NCI-H2107 treated with DMSO at 0.1 percent for 48 hours (cell line): ENCODE measurements at regions not wholly inside any gene's neighbourhood (a gene's known extent, or its start where the extent isn't known, plus 50 kb on each side); places are given as distances from the start of the nearest gene placed in this dataset.

Source experiments
- DNase-seq: peaks from one replicate; lab custom pipeline; 2025; ENCODE audit not compliant: unreplicated experiment; lab: John Stamatoyannopoulos, UW

GRCh38 chr5:172569861-172570558, 71.1 kb upstream of the NEURL1B start:
- no peak for DNase-seq

- no peak for DNase-seq
Measured at GRCh38 chr5:172568308-172568910, 72.7 kb upstream of the NEURL1B start.

GRCh38 chr5:172567843-172568242, 73.2 kb upstream of the NEURL1B start:
- no peak for DNase-seq

GRCh38 chr5:172567294-172567693, 73.8 kb upstream of the NEURL1B start:
- no peak for DNase-seq

DNA sequence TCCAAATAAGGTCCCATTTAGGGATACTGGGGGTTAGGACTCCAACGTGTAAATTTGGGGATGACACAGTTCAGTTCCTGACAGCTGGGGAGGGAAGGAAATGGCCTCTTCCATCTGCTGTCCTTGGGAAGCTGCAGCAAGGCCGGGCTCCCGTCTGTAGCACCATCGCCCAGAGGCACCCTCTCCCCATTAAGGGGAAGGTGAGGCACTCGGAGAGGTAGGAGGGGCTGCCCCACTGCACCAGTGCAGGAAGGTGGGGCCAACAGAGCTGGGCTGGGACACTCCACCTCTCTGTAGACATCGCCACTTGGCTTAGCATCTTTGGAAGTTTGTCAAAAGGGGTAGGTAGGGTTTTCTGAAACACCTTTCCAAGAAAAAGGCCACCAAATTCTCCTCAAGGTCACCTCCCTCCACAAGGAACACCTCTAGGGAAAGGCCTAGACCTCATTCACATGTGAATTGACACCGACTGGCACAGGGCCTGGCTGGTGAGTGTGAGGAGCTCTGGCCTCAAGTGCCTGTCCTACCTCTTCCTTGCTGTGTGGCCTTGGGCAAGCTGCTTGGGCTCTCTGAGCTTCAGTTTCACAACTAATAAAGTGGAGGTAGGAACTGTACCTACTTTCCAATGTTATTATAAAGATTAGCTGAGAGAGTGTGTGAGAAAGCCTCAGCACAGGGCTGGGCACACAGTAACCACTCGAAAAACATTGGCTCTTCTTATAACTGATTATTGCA, 75.0 kb upstream of the NEURL1B start:
- DNase-seq, result no peak

GRCh38 chr5:172565455-172565854, 75.6 kb upstream of the NEURL1B start:
- DNase-seq, result no peak

GRCh38 chr5:172564883-172565282, 76.2 kb upstream of the NEURL1B start:
- DNase-seq, result no peak

DNA sequence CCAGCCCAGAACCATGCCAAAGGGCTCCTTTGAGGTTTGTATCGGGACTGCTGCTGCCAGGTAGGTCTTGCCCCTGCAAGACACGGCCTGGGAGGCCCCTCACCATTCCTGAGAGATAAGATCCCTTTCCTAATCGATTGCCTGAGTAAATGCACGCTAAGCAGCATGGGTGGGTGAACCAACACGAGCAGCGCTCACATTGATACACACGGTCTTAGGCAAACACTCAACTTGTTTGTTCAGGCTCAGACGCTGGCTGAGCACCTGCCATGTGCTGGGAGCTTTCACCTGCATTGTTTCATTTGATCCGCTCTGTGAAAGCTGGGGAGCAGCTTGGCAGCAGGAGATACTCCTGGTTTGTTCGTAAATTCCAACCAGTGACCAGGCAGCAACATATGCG, 76.9 kb upstream of the NEURL1B start:
- peak; percentile 84 for DNase-seq

- DNase-seq, result no peak
Measured at GRCh38 chr5:172562443-172562842, 78.6 kb upstream of the NEURL1B start.

DNA sequence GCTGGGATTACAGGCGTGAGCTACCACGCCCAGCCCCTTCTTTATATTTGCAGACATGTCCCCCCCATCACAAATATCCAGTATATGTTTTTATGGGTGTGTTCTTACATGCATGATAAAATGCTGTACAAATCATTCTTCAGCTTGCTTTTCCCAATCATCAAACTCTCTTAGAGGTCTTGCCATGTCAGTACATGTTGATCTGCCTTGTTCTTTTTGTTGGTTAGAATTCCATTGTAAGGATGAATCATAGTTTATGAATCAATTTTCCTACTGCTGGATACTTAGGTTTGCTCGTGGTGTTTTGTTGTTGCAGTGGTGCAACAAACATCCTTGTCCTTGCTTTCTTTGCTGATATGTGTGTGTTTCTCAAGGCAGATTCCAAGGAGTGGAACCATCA, 79.9 kb upstream of the NEURL1B start:
- no peak for DNase-seq

GRCh38 chr5:172559004-172559932, 81.8 kb upstream of the NEURL1B start:
- no peak for DNase-seq

- DNase-seq, result no peak
Measured at GRCh38 chr5:172558076-172558976, 82.7 kb upstream of the NEURL1B start.

DNA sequence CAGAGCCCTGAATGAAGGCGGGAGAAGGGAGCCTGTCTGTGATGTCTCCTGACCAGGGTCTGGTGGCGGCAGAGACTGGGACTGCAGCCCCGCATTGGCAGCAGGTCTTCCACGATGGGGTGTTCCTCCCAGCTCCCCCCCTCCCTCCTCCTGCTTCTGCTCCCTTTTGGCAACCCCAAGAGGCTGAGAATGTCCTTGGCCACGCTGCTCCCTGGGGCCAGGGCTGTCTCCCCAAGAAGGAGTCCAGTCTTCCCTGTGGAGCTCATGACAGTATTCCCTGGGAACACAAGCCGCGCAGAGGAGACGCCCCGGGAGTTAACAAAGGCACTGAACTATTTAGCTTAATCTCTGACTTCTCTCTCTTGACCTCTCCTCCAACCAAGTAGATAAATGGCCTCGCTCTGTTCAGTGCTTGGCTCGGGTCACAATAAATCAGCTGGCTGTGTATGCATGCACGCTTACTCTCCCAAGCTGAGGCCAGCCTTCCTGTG, 84.0 kb upstream of the NEURL1B start:
- DNase-seq, result no peak

GRCh38 chr5:172556262-172556661, 84.8 kb upstream of the NEURL1B start:
- no peak for DNase-seq

DNA sequence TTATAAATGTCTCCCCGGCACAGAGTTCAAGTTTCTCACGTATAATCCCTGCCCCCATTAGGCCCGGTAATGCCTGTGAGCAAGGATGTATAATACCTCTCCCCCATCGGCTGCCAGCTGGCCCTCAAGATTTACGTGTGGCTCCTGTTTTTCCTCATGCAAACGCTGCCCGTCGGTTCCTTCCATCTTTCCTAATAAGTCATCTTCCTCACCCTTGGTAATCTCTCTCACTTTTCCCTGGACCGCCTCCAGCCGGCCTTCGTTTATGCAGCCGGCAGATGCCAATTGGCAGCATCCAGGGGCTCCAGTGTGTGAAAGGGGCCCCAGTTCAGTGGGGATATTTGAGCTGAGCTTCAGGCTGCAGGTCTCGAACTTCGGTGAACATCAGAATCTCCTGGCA, 86.5 kb upstream of the NEURL1B start:
- DNase-seq, result no peak

DNA sequence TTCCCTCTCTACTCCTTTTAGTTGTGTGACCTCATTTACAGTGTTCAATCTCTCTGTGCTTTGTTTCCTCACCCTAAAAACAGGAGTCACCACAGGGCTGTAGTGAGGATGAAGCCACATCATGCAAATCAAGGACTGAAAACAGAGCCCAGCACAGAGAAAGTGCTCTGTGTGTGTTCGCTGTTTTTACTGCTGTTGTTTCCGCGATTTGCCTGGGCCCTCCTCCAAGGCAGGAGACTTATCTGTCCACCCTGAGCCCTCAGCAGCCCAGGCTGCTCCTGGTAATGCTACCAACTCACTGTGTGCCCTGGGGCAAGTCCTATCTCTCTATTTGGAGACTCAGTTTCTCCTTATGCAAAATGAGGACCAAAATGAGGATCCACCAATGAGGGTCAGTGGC, 87.2 kb upstream of the NEURL1B start:
- no peak for DNase-seq

DNA sequence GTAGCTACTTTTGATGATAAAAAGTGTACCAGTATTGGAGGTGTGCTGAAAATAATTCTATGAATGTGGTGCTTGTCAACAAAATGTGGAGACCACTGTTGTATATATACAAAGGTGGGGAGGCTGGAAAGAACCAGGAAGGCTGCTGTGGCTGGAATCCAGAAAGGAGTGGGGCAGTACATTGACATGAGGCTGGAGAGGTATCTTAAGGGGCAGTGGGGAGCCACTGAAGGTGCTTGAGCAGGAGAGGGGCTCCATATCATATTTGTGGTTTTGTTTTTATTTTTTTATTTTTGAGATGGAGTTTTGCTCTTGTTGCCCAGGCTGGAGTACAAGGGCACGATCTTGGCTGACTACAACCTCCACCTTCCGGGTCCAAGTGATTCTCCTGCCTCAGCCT, 87.9 kb upstream of the NEURL1B start:
- DNase-seq, result no peak

GRCh38 chr5:172550996-172551395, 90.1 kb upstream of the NEURL1B start:
- DNase-seq, result no peak

- DNase-seq, result no peak
Measured at GRCh38 chr5:172550096-172550765, 90.8 kb upstream of the NEURL1B start.
